IMR-90 (cell line): ENCODE measurements at regions not wholly inside any gene's neighbourhood (a gene's known extent, or its start where the extent isn't known, plus 50 kb on each side); places are given as distances from the start of the nearest gene placed in this dataset.

Experiments used
- ATAC-seq: fragments of 200-7000 bp; cut with Tn5 transposase; 2 replicates; pipeline ENCODE4 v1.9.1; 2020; ENCODE audit warnings: low read depth, mild to moderate bottlenecking, moderate library complexity
- BruUV-seq: library from RNA; stranded (reverse); fragments of 400-500 nt; replicated peaks from 2 replicates; lab custom pipeline; 2021; lab: Mats Ljungman, UMichigan
- CTCF ChIA-PET: fragments of 300-600 bp; formaldehyde crosslinking; extraction: SDS; loops from one replicate; lab custom pipeline; 2021; ENCODE audit warnings: antibody characterized with exemption; lab: Yijun Ruan, JAX
- POLR2A ChIA-PET: fragments of 300-600 bp; sonication (Branson Sonifier 250); formaldehyde crosslinking; loops from one replicate; lab custom pipeline; 2022; ENCODE audit warnings: antibody characterized with exemption; ENCODE audit not compliant: unreplicated experiment; lab: Charles Lee
- DNase-seq: peaks from one replicate; pipeline ENCODE4 v3.0.0; 2013
- H2AFZ ChIP-seq: replicated peaks from 2 replicates; pipeline ENCODE3; 2013; ENCODE audit warnings: low read length, mild to moderate bottlenecking; ENCODE audit not compliant: poor library complexity
- H2AK5ac ChIP-seq: 2 replicates; pipeline ENCODE4 v1.6.1; 2013; ENCODE audit warnings: low read depth, low read length, inconsistent platforms
- H2AK9ac ChIP-seq: replicated peaks from 2 replicates; pipeline ENCODE3; 2013; ENCODE audit warnings: mild to moderate bottlenecking, low read depth, low read length, moderate library complexity; ENCODE audit not compliant: poor library complexity
- H2BK120ac ChIP-seq: 2 replicates; pipeline ENCODE4 v1.6.1; 2013; ENCODE audit warnings: low read depth, low read length, inconsistent platforms
- H2BK15ac ChIP-seq: 3 replicates; pipeline ENCODE4 v1.6.1; 2013; ENCODE audit warnings: low read depth, low read length, inconsistent platforms
- H2BK20ac ChIP-seq: 2 replicates; pipeline ENCODE4 v1.6.1; 2013; ENCODE audit warnings: low read depth, mild to moderate bottlenecking, inconsistent platforms, low read length, moderate library complexity
- H2BK5ac ChIP-seq: 2 replicates; pipeline ENCODE4 v1.6.1; 2013; ENCODE audit warnings: mild to moderate bottlenecking, low read depth, low read length, inconsistent platforms; ENCODE audit not compliant: poor library complexity, severe bottlenecking
- H3K14ac ChIP-seq: replicated peaks from 2 replicates; pipeline ENCODE4 v1.6.1; 2013; ENCODE audit warnings: low read depth, low read length, inconsistent platforms
- H3K18ac ChIP-seq: 2 replicates; pipeline ENCODE4 v1.6.1; 2013; ENCODE audit warnings: low read depth, low read length, control low read depth
- H3K23ac ChIP-seq: 2 replicates; pipeline ENCODE4 v1.6.1; 2013; ENCODE audit warnings: low read depth, low read length, inconsistent platforms
- H3K27ac ChIP-seq: 2 replicates; pipeline ENCODE4 v1.5.1; 2013; ENCODE audit warnings: mild to moderate bottlenecking, control low read depth, low read length; ENCODE audit not compliant: insufficient read depth
- H3K27me3 ChIP-seq: 2 replicates; pipeline ENCODE4 v1.6.1; 2013; ENCODE audit warnings: low read length; ENCODE audit not compliant: control insufficient read depth, insufficient read depth
- H3K36me3 ChIP-seq: 2 replicates; pipeline ENCODE4 v1.6.1; 2013; ENCODE audit warnings: low read length, mixed read lengths; ENCODE audit not compliant: control insufficient read depth, insufficient read depth
- H3K4ac ChIP-seq: 2 replicates; pipeline ENCODE4 v1.6.1; 2013; ENCODE audit warnings: low read depth, low read length, inconsistent platforms
- H3K4me1 ChIP-seq: 2 replicates; pipeline ENCODE4 v1.6.1; 2013; ENCODE audit warnings: low read length, mixed read lengths; ENCODE audit not compliant: control insufficient read depth, insufficient read depth
- H3K4me2 ChIP-seq: 2 replicates; pipeline ENCODE4 v1.6.1; 2013; ENCODE audit warnings: low read depth, mild to moderate bottlenecking, control low read depth, low read length, moderate library complexity
- H3K4me3 ChIP-seq: 2 replicates; pipeline ENCODE4 v1.5.1; 2013; ENCODE audit warnings: low read depth, mild to moderate bottlenecking, control low read depth, low read length, moderate library complexity; ENCODE audit not compliant: insufficient read depth
- H3K56ac ChIP-seq: 2 replicates; pipeline ENCODE4 v1.6.1; 2013; ENCODE audit warnings: low read length, inconsistent platforms; ENCODE audit not compliant: insufficient read depth; ENCODE audit errors: extremely low read depth
- H3K79me1 ChIP-seq, 2 experiments: 2 replicates each; pipeline ENCODE4 v1.6.1; 2013; ENCODE audit warnings: low read length in 2 of 2, inconsistent platforms in 1 of 2, low read depth in 1 of 2
- H3K9ac ChIP-seq: 2 replicates; pipeline ENCODE4 v1.6.1; 2013; ENCODE audit warnings: low read depth, low read length, control low read depth
- H3K9me1 ChIP-seq: 2 replicates; pipeline ENCODE4 v1.6.1; 2013; ENCODE audit warnings: low read length, inconsistent platforms; ENCODE audit not compliant: insufficient read depth
- H3K9me3 ChIP-seq: 2 replicates; pipeline ENCODE4 v1.6.1; 2013; ENCODE audit warnings: low read length; ENCODE audit not compliant: control insufficient read depth, insufficient read depth
- H4K20me1 ChIP-seq: 2 replicates; pipeline ENCODE4 v1.6.1; 2013; ENCODE audit warnings: low read length, inconsistent platforms; ENCODE audit not compliant: insufficient read depth
- H4K5ac ChIP-seq: 2 replicates; pipeline ENCODE4 v1.6.1; 2013; ENCODE audit warnings: mild to moderate bottlenecking, low read depth, low read length, control low read depth
- H4K8ac ChIP-seq, 2 experiments: 2 replicates each; pipeline ENCODE4 v1.6.1; 2013; ENCODE audit warnings: low read depth in 2 of 2, low read length in 2 of 2, control low read depth in 1 of 2, inconsistent platforms in 1 of 2
- H4K91ac ChIP-seq: 2 replicates; pipeline ENCODE4 v1.6.1; 2013; ENCODE audit warnings: low read depth, low read length, inconsistent platforms; ENCODE audit not compliant: insufficient read depth
- BHLHE40 ChIP-seq: fragments of 150-350 bp; IDR thresholded peaks from 2 replicates; pipeline ENCODE4 v1.6.1; 2016; ENCODE audit warnings: mild to moderate bottlenecking, low read depth, low read length
- CEBPB ChIP-seq: IDR thresholded peaks from 2 replicates; pipeline ENCODE4 v1.6.1; 2012; ENCODE audit warnings: low read depth, low read length, improper control_type of control experiment
- CHD1 ChIP-seq: IDR thresholded peaks from 2 replicates; pipeline ENCODE4 v1.6.1; 2012; ENCODE audit warnings: low read depth, low read length, improper control_type of control experiment
- ELK1 ChIP-seq: fragments of 150-350 bp; IDR thresholded peaks from 2 replicates; pipeline ENCODE4 v1.6.1; 2016; ENCODE audit warnings: low read depth, mild to moderate bottlenecking, low read length, moderate library complexity, borderline replicate concordance
- FOS ChIP-seq: fragments of 150-350 bp; IDR thresholded peaks from 2 replicates; pipeline ENCODE4 v1.6.1; 2016; ENCODE audit warnings: low read depth, low read length
- MAFK ChIP-seq: IDR thresholded peaks from 2 replicates; pipeline ENCODE4 v1.6.1; 2012; ENCODE audit warnings: low read depth, low read length, improper control_type of control experiment
- MAZ ChIP-seq: IDR thresholded peaks from 2 replicates; pipeline ENCODE4 v1.6.1; 2012; ENCODE audit warnings: low read depth, mild to moderate bottlenecking, low read length, improper control_type of control experiment, moderate library complexity, borderline replicate concordance
- MXI1 ChIP-seq: IDR thresholded peaks from 2 replicates; pipeline ENCODE4 v1.6.1; 2012; ENCODE audit warnings: low read depth, mild to moderate bottlenecking, low read length, moderate library complexity, borderline replicate concordance
- NFE2L2 ChIP-seq: fragments of 150-350 bp; IDR thresholded peaks from 2 replicates; pipeline ENCODE4 v1.6.1; 2016; ENCODE audit warnings: low read depth, mild to moderate bottlenecking, low read length
- POLR2A ChIP-seq: IDR thresholded peaks from 2 replicates; pipeline ENCODE4 v1.6.1; 2012; ENCODE audit warnings: mild to moderate bottlenecking, low read depth, low read length
- RAD21 ChIP-seq: IDR thresholded peaks from 2 replicates; pipeline ENCODE4 v1.6.1; 2012; ENCODE audit warnings: low read length, improper control_type of control experiment
- RCOR1 ChIP-seq: IDR thresholded peaks from 2 replicates; pipeline ENCODE4 v1.6.1; 2012; ENCODE audit warnings: mild to moderate bottlenecking, low read length, improper control_type of control experiment; ENCODE audit not compliant: insufficient replicate concordance
- RFX5 ChIP-seq: IDR thresholded peaks from 2 replicates; pipeline ENCODE4 v1.8.0; 2012; ENCODE audit warnings: low read depth, mild to moderate bottlenecking, low read length, moderate library complexity
- SMC3 ChIP-seq: fragments of 150-350 bp; IDR thresholded peaks from 2 replicates; pipeline ENCODE4 v1.6.1; 2016; ENCODE audit warnings: low read depth, mild to moderate bottlenecking, antibody characterized with exemption, low read length, moderate library complexity
- USF2 ChIP-seq: fragments of 150-350 bp; IDR thresholded peaks from 2 replicates; pipeline ENCODE4 v1.6.1; 2017; ENCODE audit warnings: mild to moderate bottlenecking, antibody characterized with exemption, low read length, low read depth
- WGBS, 2 experiments: methylation state at CpG; one replicate each; pipeline versions ENCODE4 v1.1.5 to v1.1.7; 2013; ENCODE audit warnings: missing lambda C conversion rate in 2 of 2; ENCODE audit not compliant: insufficient read length in 1 of 2; ENCODE audit errors: extremely low coverage in 2 of 2; 5-methylcytosine and 5-hydroxymethylcytosine counted together
- dilution Hi-C: fragments of 300-500 bp; cut with HindIII; formaldehyde crosslinking; loops from one replicate; pipeline ENCODE4 v1.14.3; 2018; ENCODE audit warnings: low sequenced_read_pairs; ENCODE audit not compliant: unreplicated experiment
- in situ Hi-C: fragments of 300-500 bp; cut with MboI; formaldehyde crosslinking; loops from 3 replicates; pipeline ENCODE4 v1.14.3; 2019; ENCODE audit warnings: low sequenced_read_pairs, inconsistent platforms, mixed read lengths
- intact Hi-C: fragments of 100-400 bp; cut with micrococcal nuclease; formaldehyde crosslinking; loops from 2 replicates; pipeline ENCODE4 v1.10.0; 2022

DNA sequence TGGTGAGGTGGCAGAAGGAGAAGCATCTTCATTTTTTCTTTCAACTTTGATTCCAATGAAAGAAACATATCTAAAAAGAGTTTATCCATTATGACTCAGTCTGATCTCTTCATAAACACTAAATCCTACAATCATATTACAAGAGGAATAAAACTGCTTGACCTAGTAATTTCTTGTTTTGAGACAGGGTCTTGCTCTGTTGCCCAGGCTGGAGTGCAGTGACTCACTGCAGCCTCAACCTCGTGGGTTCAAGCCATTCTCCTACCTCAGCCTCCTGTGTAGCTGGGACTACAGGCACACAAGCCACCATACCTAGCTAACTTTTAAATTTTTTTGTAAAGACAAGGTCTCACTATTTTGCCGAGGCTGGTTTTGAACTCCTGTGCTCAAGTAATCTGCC is 147.2 kb downstream of the NDUFA12 start:
- Histone ChIP-seq H3K36me3 (no peaks in the 10 kb centered on the region), H4K20me1 (no peaks in the 10 kb centered on the region), H4K8ac (no peak overlapping the region), H2AFZ (no peak overlapping the region), H2BK15ac (no peak overlapping the region), H3K9ac (no peak overlapping the region), H4K5ac (no peak overlapping the region), H3K27ac (no peak overlapping the region), H2AK9ac (no peak overlapping the region), H3K56ac (no peak overlapping the region), H3K4me1 (no peaks in the 10 kb centered on the region), H3K27me3 (peaks cover 6% of the 10 kb centered on the region), H2AK5ac (no peak overlapping the region), H4K91ac (no peak overlapping the region), H3K4me2 (no peak overlapping the region), H3K14ac (no peak overlapping the region), H3K23ac (no peak overlapping the region), H3K4ac (no peak overlapping the region), H3K9me3 (no peaks in the 10 kb centered on the region), H2BK120ac (no peak overlapping the region), H3K18ac (no peak overlapping the region), H3K4me3 (no peak overlapping the region), H2BK20ac (no peak overlapping the region), H3K9me1 (no peaks in the 10 kb centered on the region), H3K79me1 (no peaks in the 10 kb centered on the region), H2BK5ac (no peak overlapping the region)
- dilution Hi-C loops = no loop called here
- no peak for DNase-seq
- POLR2A ChIA-PET = no interaction called here
- in situ Hi-C loops = no loop called here
- no peak for ATAC-seq
- BruUV-seq = no TSS peak
- no CpG with 5 or more reads among the region's 2 CpGs for WGBS, 2 experiments
- intact Hi-C loops = no loop called here
- CTCF ChIA-PET = interaction anchor here (0.6 kb wide), 1 partner anchor 14 kb away, joined by 3 read pairs; no protein-coding TSS in a partner anchor
- no peak for TF ChIP-seq RAD21
- TF ChIP-seq BHLHE40 = no peak
- no peak for TF ChIP-seq ELK1
- no peak for TF ChIP-seq POLR2A
- no peak for TF ChIP-seq USF2
- TF ChIP-seq MAFK = no peak
- no peak for TF ChIP-seq CEBPB
- TF ChIP-seq RCOR1 = no peak
- no peak for TF ChIP-seq CHD1
- no peak for TF ChIP-seq MXI1
- TF ChIP-seq MAZ = no peak
- TF ChIP-seq NFE2L2 = no peak
- TF ChIP-seq SMC3 = no peak
- TF ChIP-seq RFX5 = no peak
- no peak for TF ChIP-seq FOS
